NCI-H1092 treated with DMSO at 0.1 percent for 48 hours (cell line): ENCODE measurements at regions not wholly inside any gene's neighbourhood (a gene's known extent, or its start where the extent isn't known, plus 50 kb on each side); places are given as distances from the start of the nearest gene placed in this dataset.

ENCODE experiments used
- DNase-seq: peaks from one replicate; lab custom pipeline; 2025; lab: John Stamatoyannopoulos, UW

DNA sequence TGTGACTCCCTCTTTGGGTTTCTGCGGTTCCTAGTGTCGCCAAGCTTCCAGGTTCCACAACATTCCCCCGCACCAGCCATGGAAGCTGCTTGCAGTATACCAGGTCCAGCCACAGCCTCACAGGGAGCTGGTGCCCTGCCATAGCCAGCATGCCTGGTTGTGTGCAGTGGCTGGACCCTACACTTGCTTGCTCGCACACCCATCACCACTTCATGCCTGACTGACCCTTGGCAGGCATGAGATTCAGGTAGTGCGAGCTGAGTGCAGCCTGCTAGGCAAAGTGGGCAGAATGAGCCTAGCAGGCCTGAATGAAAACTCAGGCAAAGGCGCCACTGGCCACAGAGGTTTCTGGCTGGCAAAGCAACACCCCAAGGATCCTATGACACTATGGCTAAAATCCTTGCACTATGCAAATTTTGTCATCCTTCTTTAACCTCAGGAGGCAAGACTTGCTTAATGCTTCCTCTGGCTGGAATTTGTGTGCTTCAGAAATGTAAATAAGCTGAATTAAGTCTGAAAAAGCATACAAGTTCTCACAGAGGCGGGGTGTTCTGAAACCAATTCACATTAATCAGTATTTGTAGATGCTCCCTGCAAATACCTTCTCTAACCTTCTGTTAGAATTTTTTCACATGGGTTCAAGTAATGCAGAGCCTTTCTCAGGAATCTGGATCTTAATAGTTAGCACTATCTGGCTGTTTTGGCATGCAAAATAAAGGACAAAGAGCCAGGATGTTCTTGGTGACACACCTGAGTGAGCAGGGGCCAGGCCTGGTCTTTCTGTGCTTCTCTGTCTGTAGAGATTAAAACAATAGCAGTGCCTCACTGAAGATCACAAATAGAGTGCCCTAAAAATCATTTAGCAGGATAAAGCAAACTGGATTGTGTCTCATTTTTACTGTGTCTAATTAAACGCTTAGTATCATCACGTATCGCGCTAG, 256.9 kb downstream of the GPATCH2 start:
- DNase-seq: no peak

DNA sequence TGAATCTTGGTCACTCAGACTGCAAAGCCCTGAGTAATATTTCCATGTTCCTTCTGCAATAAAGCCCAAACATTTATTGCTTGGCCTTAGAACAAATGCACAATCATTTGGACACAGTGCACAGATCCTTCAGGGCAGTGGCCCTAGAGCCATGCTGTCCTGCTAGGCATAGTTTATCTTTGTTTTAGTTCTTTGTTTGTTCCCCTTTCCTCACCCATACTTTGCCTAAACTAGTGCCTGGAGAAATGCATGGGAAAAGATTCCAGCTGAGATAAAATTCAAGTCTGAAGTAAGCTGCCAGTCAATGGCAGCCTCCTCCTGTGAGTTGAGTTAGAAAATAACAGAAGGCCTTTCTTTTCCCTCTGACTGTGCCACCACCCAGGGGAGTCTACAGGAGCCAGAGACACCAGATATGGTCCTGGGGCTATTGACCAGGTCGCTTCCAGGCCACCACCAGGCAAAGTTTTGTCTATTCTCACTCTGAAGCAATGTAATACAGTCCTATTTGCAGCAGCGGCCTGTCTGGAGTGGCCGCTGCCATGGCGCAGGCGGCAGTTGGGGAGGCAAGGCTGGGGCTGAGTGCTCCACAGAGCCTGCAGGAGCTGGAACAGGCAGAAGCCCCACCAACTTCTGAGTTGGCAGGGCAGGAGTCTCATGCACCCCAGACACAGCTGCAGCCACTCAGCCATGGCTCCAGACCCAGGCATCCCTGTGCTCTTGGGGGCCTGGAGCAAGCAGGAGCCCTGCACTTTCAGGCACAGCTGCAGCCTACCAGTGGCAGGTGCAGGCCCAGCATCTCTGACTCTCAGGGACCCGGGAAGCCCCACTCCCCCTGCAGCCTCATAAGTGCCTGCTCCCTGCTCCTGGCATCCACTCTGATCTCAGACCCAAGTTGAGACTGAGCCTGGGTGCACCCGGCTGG, 258.6 kb downstream of the GPATCH2 start:
- no peak for DNase-seq

DNA sequence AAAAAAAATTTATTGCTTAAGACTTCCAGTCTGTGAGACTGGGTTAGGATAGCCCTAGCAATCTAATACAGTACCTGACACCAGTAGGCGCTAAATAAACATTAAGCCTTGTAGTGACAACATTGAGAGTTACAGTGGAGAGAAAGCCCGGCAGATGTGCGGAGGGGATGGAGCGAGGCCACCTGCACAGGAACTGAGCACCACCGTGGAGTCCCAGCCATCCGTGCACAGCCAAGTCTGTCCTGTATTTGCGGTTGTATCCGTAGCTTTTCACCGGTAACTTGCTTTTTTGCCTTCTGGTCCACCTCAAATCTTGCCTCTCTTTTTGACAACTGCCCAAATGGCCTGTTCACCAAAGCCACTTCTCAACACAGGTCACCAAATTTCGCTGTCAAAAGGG, 260.1 kb downstream of the GPATCH2 start:
- DNase-seq: no peak

DNA sequence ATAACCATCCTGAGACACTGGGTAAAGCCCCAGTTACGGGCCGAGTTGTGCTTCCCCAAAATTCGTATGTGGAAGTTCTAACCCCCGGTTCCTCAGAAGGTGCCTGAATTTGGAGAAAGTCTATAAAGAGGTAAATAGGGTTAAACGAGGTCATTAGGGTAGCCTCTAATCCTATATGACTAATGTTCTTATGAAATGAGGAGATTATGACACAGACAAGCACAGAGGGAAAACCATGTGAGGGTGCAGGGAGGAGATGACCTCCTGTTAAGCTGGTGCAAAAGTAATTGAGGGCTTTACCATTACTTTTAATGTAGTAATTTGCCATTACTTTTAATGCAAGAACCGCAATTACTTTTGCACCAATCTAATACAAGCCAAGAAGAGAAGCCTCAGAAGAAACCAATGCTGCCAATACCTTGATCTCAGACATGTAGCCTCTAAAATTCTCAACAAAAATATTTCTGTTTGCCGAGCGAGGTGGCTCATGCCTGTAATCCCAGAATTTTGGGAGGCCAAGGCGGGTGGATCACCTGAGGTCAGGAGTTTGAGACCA, 260.8 kb downstream of the GPATCH2 start:
- DNase-seq: no peak

DNA sequence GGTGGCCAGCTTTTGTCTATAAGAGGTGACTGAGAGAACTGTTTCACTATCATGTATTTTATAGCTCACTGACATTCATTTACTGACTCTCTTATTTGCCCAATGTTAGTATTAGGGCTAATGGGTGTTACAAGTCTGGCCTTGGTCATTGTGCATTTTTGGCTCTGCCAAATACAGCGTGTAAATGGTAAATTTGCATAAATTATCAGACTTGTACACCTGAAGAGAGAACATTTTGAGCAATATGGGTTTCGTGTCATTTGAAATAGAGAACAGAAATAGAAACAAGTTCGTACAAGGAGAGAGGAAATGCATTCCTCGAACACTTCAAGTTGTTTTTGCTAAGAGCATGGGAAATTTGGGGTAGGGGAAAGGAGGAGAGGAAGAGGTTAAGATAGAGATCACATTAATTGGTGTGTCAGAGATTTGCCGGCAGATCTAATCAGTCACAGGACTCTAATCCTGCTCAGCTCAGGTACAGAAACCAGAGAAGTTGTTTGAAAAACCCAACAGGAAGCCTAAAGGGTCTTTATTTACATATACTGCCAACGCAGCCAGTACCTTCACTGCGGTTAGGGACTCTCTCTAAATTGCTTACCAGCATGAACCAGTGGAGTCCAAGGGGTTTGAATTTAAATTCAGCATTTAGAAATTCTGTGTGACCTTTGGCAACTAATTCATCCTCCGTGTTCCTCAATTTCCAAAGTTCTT, 261.5 kb downstream of the GPATCH2 start:
- no peak for DNase-seq

DNA sequence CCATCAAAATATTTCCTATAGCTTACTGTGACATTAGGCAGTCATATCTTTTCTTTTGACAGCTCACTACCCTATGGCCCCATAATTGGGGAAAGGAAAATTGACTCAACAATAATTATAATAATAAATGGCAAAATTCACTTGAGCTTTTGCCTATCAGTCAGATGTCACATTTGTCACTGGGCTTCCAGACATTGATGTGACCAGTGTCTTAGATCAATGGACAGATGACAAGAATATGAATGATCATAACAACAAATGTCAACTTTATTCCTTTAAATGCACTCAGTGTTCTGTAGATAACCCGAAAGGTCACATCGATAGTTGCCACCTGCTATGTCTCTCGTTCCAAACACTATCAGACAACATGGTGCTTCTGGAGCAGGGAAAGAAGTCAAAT, 266.7 kb downstream of the GPATCH2 start:
- DNase-seq: no peak

DNA sequence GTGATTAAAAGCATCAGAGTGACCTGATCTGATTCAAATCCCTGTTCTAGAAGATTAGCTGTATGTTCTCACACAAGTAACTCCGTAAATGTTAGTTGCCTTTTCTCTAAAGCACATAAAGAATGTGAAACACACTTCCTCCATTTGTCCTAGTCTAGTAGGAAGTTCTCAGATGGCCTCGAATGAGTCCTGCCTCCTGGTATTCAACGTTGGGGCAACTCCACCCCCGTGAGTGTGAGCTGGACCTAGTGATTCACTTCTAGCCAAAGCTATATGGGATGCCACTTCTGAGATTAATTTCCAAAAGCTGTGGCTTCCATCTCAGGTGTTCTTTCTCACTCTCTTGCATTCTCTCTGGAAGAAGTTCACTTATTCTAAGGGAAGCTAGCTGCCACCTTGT, 267.6 kb downstream of the GPATCH2 start:
- DNase-seq: no peak

DNA sequence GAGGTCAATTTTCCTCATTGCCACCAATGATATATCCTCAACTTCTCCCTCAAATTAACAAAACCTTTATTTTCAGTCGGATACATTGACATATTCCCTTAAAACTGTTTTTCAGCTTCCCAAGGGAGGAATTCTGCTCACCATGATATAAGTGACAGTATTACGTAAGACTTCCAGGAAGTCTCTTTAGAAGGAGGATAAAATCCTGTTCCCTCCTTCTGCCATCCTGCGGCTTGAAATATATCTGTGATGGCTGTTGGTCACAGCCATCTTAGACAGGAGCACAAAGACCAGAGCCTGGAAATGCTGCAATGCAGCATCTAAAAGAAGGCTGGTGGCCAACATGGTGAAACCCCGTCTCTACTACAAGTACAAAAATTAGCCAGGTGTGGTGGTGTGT, 270.4 kb downstream of the GPATCH2 start:
- no peak for DNase-seq

DNA sequence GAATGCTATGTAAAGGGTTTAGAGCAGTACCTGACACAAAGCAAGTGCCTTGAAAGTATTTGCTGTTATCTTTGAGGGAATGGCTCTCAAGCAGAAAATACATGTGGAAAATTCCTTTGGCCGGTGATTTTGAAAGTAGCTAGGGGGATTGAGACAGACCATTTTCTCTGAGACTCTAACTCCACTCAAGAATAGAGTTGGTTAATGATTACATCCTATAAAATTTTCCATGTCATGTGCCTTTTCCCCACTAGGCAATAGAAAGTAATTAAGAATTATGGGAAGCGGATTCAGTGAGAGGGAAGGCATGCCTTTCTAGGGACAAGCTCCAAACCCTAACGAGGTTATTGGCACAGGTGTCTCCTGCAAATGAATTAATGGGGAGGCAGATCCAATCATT, 276.0 kb downstream of the GPATCH2 start:
- no peak for DNase-seq

DNA sequence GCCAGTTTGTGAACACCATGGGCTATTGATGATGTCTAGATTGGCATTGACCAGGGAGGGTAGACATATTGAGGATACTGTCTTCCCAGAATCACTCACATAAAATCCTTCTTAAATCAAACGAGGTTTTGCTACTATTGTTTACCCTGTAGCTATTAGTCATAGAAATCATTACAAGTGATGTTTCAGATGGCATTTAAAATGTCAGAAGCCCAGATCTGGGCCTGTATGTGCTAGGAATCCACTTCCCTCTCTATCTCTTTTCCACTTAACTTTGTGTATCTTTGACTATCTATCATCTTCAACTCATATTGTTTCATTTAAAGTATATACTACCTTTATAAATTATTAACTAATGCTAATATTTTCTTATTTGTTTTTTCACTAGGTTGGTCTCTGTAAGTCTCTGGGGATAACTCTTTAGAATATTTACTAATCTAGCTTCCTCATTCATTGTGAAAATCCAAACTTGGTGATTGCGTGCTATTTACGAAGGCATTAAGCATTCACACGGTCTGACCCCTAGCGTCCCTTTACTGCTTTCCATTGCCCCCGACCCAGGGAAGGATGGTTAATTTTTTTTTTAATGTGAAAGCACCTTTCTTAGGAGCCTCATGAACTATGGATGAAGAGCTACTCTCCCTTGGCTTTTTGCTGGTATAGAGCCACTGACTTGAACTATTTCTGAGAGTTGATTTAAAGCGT, 281.8 kb downstream of the GPATCH2 start:
- no peak for DNase-seq

DNA sequence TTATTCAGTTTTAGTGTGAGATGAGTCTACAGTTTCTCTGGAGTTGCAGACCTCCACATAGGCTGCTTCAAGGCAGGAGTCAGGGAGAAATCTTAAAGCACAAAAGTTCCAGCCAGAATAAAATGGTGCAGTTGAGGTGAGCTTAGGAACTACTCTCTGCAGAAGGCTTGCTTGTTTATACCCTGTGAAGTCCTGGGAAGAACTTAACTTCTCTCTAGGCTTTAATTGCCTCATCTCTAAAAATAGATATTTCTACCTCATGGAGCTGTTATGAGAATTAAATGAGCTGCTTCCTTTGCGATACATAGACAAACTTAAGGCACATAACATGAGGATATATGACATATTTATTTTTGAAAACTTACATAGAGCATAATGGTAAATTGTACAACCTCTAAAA, 286.2 kb downstream of the GPATCH2 start:
- DNase-seq: no peak

DNA sequence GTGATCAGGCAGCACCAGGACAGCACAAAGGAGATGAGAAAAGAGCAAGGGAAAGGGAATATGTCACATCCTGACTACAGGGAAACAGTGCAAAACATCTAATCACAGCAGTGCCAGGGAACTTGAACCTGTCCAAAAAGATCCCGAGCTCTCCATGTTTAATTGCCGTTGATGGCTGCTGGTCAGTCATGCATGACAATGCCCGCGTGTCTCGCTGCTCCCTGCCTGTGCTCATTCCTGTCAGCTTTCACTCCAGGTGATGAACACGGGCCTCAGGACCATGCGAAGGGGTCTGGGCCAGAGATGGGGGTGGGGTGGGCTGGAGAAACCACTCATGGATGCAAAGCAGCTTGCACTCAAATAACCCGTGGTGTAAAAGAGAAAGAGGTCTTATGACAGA, 287.0 kb downstream of the GPATCH2 start:
- peak; percentile 76 for DNase-seq

DNA sequence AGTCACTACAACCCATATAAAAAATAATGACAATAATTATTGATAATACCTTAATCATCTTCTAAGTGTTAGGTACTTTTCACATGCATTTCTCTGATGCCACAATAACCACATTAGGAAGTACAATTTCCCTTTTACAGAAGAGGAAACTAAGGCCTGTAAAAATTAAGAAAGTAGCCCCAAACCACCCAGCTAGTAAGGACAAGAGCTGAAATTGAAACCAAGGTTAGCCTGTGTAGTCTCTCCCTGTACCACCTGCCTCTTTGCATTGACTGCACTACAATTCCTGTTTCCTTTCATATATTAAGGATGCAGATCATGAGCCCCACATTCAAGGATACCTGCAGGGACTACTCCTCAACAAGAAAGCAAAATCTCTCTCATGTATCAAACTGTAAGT, 288.8 kb downstream of the GPATCH2 start:
- no peak for DNase-seq

DNA sequence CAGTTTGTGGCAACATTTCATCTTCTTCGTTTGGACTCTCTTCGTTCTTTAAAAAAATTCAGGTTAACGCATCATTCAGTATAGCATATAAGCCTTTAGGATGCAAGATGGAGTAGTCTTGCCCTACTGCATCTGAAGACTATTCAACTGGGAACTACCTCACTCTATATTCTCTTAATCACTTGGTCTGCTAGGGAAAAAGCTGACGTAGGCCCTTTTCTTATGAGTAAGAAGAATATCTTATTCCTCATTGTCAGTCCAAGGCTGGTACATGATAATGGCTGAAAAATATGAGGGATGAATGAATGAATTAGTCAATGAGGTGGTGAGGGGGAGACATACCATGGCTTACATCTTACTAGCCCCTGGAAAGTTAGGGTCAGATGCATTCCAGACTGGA, 294.2 kb downstream of the GPATCH2 start:
- DNase-seq: no peak

DNA sequence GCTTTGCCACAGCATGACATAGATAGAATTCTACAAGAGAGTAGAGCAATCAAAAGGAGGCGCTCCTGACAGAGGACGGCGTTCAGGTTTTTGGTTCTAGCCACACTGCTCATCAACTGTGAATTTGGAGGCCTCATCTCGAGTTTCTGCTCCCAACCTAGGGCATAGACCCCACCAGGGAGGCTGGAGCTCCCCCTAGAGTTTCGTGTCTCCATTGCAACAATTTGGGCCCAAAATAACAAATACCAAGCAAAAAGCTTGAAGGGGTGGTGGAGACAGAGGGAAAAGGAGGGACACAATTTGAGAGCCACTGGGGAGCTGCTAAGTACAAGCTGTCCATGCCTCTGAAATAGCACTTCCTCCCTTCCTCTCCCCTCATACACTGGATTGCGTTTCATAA, 297.0 kb downstream of the GPATCH2 start:
- peak; percentile 58 for DNase-seq

DNA sequence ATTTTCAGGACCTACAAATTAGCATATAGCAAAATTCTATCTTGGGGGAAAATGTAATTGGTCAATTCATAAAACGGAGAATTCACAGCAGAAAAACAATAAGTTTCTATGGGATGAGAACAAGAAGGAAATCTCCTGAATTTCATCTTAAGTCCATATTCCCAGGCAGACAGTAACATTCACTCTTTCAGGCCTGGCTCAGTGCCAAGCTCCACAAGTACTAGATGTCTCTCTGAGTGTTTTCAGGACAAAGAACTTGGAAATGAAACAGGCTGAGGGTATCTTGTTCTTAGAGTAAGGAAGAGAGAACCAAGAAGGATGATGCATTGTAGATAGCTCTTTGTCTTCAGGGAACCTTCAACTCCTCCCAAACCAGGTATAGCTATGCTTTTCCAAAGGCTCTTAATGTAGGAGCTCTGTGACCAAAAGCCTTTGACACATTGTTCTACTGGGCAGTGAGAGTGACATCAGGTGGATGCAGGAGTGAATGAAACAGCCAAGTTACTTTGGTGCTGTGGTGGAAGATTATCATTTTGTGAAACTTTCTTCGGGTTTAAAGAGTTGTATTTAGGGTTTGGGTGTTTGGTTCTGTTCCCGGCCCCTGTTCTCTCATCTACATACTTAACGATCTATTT, 298.3 kb downstream of the GPATCH2 start:
- DNase-seq: peak; percentile 22

DNA sequence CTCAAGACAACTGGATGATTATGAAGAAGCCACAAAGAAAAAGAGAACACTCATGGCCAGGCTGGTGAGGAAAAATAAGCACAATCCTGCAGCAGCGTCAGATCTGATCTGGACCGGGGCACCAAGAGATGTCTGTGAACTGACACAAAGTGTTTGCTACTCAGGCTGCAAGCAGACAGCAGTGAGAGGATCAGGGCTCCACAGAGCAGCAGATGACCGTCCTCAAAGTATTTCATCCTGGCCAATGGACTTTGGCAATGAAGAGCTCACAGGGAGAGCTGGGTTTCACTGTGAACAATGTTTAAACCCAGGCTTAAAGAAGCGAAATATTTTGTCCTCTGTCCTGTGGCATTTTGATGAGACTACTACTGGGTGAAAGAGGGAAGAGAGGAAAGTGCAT, 299.2 kb downstream of the GPATCH2 start:
- DNase-seq: no peak

DNA sequence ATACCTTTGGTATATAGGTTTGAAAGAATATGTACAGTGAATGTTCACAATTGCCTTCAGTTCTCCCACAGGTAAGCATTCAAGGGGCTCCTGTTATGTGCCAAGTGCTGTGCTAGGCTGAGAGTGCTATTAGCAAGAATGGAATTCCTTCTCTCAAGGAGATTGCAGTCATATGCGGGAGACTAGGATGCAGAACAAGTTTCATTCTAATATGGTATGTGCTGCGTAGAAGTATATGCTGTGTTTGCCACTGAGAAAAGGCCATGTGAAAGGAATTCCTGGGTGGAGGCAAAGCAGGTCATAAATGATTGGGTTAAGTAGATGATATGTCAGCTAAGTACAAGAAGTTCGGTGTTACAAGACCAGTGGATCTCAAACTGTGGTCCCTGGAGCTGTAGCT, 303.0 kb downstream of the GPATCH2 start:
- no peak for DNase-seq

DNA sequence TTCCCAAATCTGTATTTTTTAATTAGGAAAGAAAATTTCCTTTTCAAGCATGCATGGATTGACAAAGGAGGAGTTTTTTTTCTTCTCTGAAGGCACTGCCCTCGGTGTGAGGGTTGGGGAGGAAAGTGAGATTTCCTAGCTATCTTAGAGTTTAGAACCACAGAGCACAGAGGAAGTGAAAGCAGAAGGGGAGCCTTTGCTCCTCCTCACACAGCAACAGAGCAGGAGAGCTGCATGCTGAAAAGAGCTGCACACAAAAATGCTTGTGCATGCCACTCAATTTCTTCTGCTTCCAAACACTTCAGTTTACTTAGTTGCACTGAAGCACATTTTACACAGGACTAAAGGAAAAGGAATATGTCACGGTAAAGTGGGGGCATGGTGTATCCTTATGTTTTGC, 308.1 kb downstream of the GPATCH2 start:
- DNase-seq: no peak

DNA sequence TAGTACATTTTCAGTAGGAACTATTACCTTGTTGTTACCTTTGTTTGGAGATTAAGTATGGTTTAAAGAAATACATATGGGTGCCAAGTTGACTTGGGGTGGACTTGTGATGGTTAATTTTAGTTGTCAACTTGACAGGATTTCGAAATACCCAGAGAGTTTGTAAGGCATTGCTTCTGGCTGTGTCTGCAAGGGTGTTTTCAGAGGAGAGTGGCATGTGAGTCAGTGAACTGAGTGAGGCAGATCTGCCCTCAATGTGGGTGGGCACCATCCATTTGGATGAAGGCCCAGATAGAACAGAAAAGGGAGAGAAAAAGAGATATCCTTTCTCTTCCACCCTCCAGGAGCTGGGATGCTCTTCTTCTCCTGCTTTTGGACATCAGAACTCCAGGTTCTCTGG, 315.5 kb downstream of the GPATCH2 start:
- DNase-seq: no peak

DNA sequence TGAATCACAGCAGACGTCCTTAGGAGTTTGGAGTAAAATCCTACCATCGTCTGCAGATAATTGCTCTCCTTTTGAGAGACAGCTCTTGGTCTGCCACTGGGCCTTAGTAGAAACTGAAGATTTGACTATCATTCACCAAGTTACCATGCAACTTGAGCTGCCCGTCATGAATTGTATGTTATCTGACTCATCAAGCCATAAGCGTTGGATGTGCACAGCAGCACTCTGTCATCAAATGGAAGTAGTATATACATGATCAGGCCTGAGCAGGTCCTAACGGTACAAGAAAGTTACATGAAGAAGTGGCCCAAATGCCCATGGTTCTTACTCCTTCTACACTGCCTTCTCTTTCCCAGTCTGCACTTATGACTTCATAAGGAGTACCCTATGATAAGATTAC, 317.8 kb downstream of the GPATCH2 start:
- no peak for DNase-seq
